Astrocyte (in vitro differentiated cells and primary cell): ENCODE measurements at regions not wholly inside any gene's neighbourhood (a gene's known extent, or its start where the extent isn't known, plus 50 kb on each side); places are given as distances from the start of the nearest gene placed in this dataset.

Experiments
- CTCF ChIP-seq: IDR thresholded peaks from 2 replicates; pipeline ENCODE4 v1.5.1; 2011; ENCODE audit warnings: low read depth, mild to moderate bottlenecking, inconsistent platforms, low read length, moderate library complexity; ENCODE audit not compliant: insufficient read depth
- EZH2 ChIP-seq: IDR thresholded peaks from 2 replicates; pipeline ENCODE4 v1.6.1; 2012; ENCODE audit warnings: mild to moderate bottlenecking, low read length, inconsistent platforms; ENCODE audit not compliant: insufficient read depth

- TF ChIP-seq CTCF (no peak), EZH2 (no peak)
Measured at GRCh38 chr10:109432281-109432680, 491.0 kb downstream of the XPNPEP1 start.
